ENCODE measurements at regions not wholly inside any gene's neighbourhood (a gene's known extent, or its start where the extent isn't known, plus 50 kb on each side); places are given as distances from the start of the nearest gene placed in this dataset.

GRCh38 chr6:124877468-124877867 lies 84.8 kb upstream of the RNF217 start:
- TF ChIP-seq CTCF (IDR thresholded peaks at IDR 0.05; ENCODE audit: low read depth, low read length), result no peak
- DNase-seq (ENCODE audit: low read depth, low spot score), result no peak
- in situ Hi-C loops (cut with HindIII; ENCODE audit: low sequenced_read_pairs), result no loop called here
- no peak overlapping the region for H3K4me3 ChIP-seq (ENCODE audit: low read depth, low read length)

GRCh38 chr6:124879110-124879991 lies 82.9 kb upstream of the RNF217 start:
- DNase-seq (ENCODE audit: low read depth, low spot score), result no peak
- in situ Hi-C loops (cut with HindIII; ENCODE audit: low sequenced_read_pairs), result no loop called here
- H3K4me3 ChIP-seq (ENCODE audit: low read depth, low read length), result no peak overlapping the region
- no peak for TF ChIP-seq CTCF (IDR thresholded peaks at IDR 0.05; ENCODE audit: low read depth, low read length)

- no peak for DNase-seq (ENCODE audit: low read depth, low spot score)
- no peak for TF ChIP-seq CTCF (IDR thresholded peaks at IDR 0.05; ENCODE audit: low read depth, low read length)
- no peak overlapping the region for H3K4me3 ChIP-seq (ENCODE audit: low read depth, low read length)
- in situ Hi-C loops (cut with HindIII; ENCODE audit: low sequenced_read_pairs), result no loop called here
Measured at GRCh38 chr6:124879992-124880355, 82.3 kb upstream of the RNF217 start.

GRCh38 chr6:124881898-124882578 lies 80.2 kb upstream of the RNF217 start:
- no peak overlapping the region for H3K4me3 ChIP-seq (ENCODE audit: low read depth, low read length)
- in situ Hi-C loops (cut with HindIII; ENCODE audit: low sequenced_read_pairs), result no loop called here
- peak; percentile 16 for DNase-seq (ENCODE audit: low read depth, low spot score)
- no peak for TF ChIP-seq CTCF (IDR thresholded peaks at IDR 0.05; ENCODE audit: low read depth, low read length)

- no peak for TF ChIP-seq CTCF (IDR thresholded peaks at IDR 0.05; ENCODE audit: low read depth, low read length)
- in situ Hi-C loops (cut with HindIII; ENCODE audit: low sequenced_read_pairs), result no loop called here
- peak; percentile 35 for DNase-seq (ENCODE audit: low read depth, low spot score)
- no peak overlapping the region for H3K4me3 ChIP-seq (ENCODE audit: low read depth, low read length)
Measured at GRCh38 chr6:124882579-124883393, 79.5 kb upstream of the RNF217 start.

- DNase-seq (ENCODE audit: low read depth, low spot score), result no peak
- in situ Hi-C loops (cut with HindIII; ENCODE audit: low sequenced_read_pairs), result no loop called here
- TF ChIP-seq CTCF (IDR thresholded peaks at IDR 0.05; ENCODE audit: low read depth, low read length), result no peak
- no peak overlapping the region for H3K4me3 ChIP-seq (ENCODE audit: low read depth, low read length)
Measured at GRCh38 chr6:124885171-124885570, 77.1 kb upstream of the RNF217 start.
